ENCODE measurements at regions not wholly inside any gene's neighbourhood (a gene's known extent, or its start where the extent isn't known, plus 50 kb on each side); places are given as distances from the start of the nearest gene placed in this dataset.

DNA sequence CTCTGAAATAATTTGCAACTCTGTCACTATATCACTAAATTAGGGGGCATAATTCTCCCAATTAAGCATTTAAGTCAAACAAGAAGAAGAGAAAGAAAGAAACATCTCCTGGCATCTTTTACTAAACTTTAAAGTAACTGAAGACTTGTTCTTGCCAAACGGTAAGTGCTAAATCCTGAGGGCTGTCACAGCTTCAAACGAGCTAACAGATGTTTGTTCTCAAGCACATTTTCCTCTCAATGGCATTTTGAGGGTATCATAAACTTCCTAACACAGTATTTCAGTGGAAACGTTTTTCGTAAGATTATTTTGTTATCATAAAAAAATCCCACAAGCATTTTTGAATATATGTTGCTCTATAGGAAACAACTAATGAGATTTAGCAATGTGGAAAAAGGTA, 169.5 kb upstream of the TAS2R1 start:
- Histone ChIP-seq H3K27ac (ENCODE audit: insufficient read length, low read depth, low read length) (no peak overlapping the region), H3K4me2 (ENCODE audit: insufficient read depth, insufficient read length, low read length) (no peak overlapping the region), H4K20me1 (ENCODE audit: control insufficient read depth, insufficient read depth, insufficient read length) (no peaks in the 10 kb centered on the region), H3K18ac (ENCODE audit: insufficient read length, low read depth, low read length) (no peak overlapping the region), H2AK5ac (ENCODE audit: insufficient read length, low read length) (no peak overlapping the region), H3K56ac (ENCODE audit: insufficient read length, low read depth, low read length) (no peak overlapping the region), H3K23me2 (ENCODE audit: insufficient read length, low read depth, low read length, poor library complexity, severe bottlenecking) (no peaks in the 10 kb centered on the region), H4K8ac (replicated peaks; ENCODE audit: insufficient read length, low read depth, low read length) (no peak overlapping the region), H3K27me3 (ENCODE audit: insufficient read depth, low read length) (no peaks in the 10 kb centered on the region), H2BK20ac (ENCODE audit: low read depth, low read length, poor library complexity, severe bottlenecking) (no peak overlapping the region), H2BK15ac (ENCODE audit: low read depth, low read length) (no peak overlapping the region), H3K14ac (ENCODE audit: insufficient read depth, low read length) (no peak overlapping the region), H3K4me1 (ENCODE audit: insufficient read depth, low read length) (no peaks in the 10 kb centered on the region), H2BK12ac (ENCODE audit: insufficient read length, low read depth, low read length) (no peak overlapping the region), H2BK5ac (ENCODE audit: insufficient read length, low read length) (no peak overlapping the region), H3K23ac (ENCODE audit: insufficient read length, low read depth, low read length) (no peak overlapping the region), H3K79me1 (ENCODE audit: insufficient read depth, low read depth, low read length, poor library complexity, severe bottlenecking) (no peaks in the 10 kb centered on the region), H3K79me2 (ENCODE audit: insufficient read depth, low read length) (no peaks in the 10 kb centered on the region), H3K9me3 (ENCODE audit: control insufficient read depth, low read depth, low read length) (no peaks in the 10 kb centered on the region), H3T11ph (ENCODE audit: low read length) (no peak overlapping the region), H4K5ac (ENCODE audit: insufficient read length, low read depth, low read length) (no peak overlapping the region), H3K9ac (ENCODE audit: extremely low read depth, insufficient read length, low read length) (no peak overlapping the region), H2BK120ac (ENCODE audit: low read depth, low read length, poor library complexity, severe bottlenecking) (no peak overlapping the region), H4K91ac (ENCODE audit: insufficient read length, low read depth, low read length) (no peak overlapping the region), H3K4ac (ENCODE audit: low read depth, low read length) (no peak overlapping the region), H2AFZ (ENCODE audit: low read length) (no peak overlapping the region)
- Mint-ChIP-seq H3K9me3 (no peaks in the 10 kb centered on the region), H3K4me3 (no peak overlapping the region), H3K27ac (no peak overlapping the region), H3K36me3 (ENCODE audit: insufficient read depth in 1 of 3, low read depth in 3 of 3) (no peaks in the 10 kb centered on the region; a peak in 1 of 7 replicates), H3K4me1 (no peaks in the 10 kb centered on the region), H3K27me3 (ENCODE audit: low read depth) (no peaks in the 10 kb centered on the region)
- no CpG with 5 or more reads among the region's 4 CpGs for WGBS (ENCODE audit: extremely low coverage, insufficient read length, low lambda C conversion rate)
- TF ChIP-seq, protein P1, sequence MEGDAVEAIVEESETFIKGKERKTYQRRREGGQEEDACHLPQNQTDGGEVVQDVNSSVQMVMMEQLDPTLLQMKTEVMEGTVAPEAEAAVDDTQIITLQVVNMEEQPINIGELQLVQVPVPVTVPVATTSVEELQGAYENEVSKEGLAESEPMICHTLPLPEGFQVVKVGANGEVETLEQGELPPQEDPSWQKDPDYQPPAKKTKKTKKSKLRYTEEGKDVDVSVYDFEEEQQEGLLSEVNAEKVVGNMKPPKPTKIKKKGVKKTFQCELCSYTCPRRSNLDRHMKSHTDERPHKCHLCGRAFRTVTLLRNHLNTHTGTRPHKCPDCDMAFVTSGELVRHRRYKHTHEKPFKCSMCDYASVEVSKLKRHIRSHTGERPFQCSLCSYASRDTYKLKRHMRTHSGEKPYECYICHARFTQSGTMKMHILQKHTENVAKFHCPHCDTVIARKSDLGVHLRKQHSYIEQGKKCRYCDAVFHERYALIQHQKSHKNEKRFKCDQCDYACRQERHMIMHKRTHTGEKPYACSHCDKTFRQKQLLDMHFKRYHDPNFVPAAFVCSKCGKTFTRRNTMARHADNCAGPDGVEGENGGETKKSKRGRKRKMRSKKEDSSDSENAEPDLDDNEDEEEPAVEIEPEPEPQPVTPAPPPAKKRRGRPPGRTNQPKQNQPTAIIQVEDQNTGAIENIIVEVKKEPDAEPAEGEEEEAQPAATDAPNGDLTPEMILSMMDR (conservative IDR thresholded peaks at IDR 0.05) = no peak
- no peak for DNase-seq
